ENCODE measurements at regions not wholly inside any gene's neighbourhood (a gene's known extent, or its start where the extent isn't known, plus 50 kb on each side); places are given as distances from the start of the nearest gene placed in this dataset.

DNA sequence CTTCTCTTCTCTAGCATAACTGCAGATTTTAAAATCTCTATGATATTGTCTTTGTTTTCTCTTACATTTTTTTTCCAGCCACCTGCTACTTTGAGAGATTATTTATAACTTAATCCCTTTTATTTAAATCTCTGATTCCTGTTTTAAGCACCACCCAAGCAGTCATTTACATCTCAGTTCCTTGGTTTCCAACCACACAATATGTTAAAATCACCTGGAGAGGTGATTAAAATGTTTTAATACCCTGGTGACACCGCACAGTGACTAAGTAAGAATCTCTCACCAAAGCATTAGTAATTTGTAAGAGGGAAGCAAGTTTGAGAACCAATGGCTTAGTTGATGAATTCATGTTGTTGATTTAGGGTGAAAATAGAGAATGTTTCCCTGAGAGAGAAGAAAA is 849.8 kb downstream of the TMTC2 start:
- TF ChIP-seq, protein P1, sequence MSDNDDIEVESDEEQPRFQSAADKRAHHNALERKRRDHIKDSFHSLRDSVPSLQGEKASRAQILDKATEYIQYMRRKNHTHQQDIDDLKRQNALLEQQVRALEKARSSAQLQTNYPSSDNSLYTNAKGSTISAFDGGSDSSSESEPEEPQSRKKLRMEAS (IDR thresholded peaks at IDR 0.05): no peak
- TF ChIP-seq, protein P2, sequence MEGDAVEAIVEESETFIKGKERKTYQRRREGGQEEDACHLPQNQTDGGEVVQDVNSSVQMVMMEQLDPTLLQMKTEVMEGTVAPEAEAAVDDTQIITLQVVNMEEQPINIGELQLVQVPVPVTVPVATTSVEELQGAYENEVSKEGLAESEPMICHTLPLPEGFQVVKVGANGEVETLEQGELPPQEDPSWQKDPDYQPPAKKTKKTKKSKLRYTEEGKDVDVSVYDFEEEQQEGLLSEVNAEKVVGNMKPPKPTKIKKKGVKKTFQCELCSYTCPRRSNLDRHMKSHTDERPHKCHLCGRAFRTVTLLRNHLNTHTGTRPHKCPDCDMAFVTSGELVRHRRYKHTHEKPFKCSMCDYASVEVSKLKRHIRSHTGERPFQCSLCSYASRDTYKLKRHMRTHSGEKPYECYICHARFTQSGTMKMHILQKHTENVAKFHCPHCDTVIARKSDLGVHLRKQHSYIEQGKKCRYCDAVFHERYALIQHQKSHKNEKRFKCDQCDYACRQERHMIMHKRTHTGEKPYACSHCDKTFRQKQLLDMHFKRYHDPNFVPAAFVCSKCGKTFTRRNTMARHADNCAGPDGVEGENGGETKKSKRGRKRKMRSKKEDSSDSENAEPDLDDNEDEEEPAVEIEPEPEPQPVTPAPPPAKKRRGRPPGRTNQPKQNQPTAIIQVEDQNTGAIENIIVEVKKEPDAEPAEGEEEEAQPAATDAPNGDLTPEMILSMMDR (IDR thresholded peaks at IDR 0.05; ENCODE audit: low read depth, low read length, missing input control): no peak
- TF ChIP-seq, protein P3, sequence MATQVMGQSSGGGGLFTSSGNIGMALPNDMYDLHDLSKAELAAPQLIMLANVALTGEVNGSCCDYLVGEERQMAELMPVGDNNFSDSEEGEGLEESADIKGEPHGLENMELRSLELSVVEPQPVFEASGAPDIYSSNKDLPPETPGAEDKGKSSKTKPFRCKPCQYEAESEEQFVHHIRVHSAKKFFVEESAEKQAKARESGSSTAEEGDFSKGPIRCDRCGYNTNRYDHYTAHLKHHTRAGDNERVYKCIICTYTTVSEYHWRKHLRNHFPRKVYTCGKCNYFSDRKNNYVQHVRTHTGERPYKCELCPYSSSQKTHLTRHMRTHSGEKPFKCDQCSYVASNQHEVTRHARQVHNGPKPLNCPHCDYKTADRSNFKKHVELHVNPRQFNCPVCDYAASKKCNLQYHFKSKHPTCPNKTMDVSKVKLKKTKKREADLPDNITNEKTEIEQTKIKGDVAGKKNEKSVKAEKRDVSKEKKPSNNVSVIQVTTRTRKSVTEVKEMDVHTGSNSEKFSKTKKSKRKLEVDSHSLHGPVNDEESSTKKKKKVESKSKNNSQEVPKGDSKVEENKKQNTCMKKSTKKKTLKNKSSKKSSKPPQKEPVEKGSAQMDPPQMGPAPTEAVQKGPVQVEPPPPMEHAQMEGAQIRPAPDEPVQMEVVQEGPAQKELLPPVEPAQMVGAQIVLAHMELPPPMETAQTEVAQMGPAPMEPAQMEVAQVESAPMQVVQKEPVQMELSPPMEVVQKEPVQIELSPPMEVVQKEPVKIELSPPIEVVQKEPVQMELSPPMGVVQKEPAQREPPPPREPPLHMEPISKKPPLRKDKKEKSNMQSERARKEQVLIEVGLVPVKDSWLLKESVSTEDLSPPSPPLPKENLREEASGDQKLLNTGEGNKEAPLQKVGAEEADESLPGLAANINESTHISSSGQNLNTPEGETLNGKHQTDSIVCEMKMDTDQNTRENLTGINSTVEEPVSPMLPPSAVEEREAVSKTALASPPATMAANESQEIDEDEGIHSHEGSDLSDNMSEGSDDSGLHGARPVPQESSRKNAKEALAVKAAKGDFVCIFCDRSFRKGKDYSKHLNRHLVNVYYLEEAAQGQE (IDR thresholded peaks at IDR 0.05): no peak
- no peak for TF ChIP-seq FOXA1 (IDR thresholded peaks at IDR 0.05)
